ENCODE measurements at regions not wholly inside any gene's neighbourhood (a gene's known extent, or its start where the extent isn't known, plus 50 kb on each side); places are given as distances from the start of the nearest gene placed in this dataset.

DNA sequence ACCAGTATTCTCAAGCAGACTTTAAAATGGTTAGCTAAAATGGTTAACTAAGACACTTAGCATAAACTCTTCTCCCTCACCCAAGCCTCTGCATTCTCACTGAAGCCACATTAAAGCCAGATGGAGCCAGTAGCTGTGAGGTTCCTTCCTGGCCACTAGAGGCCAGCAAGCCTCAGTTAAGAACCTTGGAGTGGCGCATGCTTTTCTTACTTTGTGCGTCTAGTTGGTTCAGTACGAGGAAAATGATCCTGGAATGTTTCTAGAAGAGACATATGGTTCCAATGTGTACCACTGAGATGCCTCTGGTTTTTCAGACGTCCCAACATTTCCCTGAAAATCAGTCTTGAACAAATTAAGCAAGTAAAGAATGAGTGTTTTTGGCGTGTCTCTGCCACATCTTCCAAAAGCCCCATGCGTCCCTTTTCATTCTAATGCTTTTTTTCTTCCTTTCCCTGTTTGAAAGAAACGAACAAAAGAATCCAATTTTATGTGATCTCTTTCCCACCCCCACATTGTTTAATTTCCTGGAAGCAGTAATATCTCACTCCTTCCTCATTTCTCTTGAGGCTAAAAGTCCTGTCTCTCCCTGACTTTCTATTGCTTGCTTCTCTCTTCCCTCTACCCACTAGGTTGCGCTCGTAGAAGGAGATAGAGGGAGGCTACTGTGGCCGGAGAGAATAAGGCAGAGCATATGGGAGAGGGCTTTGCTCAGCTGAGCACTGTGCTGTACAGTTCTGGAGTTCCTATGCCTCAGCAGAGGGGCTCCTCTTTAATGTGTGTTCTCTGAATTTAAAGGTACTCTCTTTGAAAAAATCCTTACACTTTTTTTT lies 82.9 kb upstream of the TAB3 start:
- Histone ChIP-seq H3K36me3 (ENCODE audit: control insufficient read depth, insufficient read depth, low read length) (no peaks in the 10 kb centered on the region), H3K4me2 (ENCODE audit: low read depth, low read length) (peak overlapping the region; percentile 48; the same call in 1 of the 2 replicates), H3K14ac (replicated peaks; ENCODE audit: low read depth, low read length) (no peak overlapping the region), H3K4ac (ENCODE audit: low read depth, low read length) (no peak overlapping the region), H2AK9ac (replicated peaks; ENCODE audit: low read depth, low read length, poor library complexity) (no peak overlapping the region), H3K9me3 (ENCODE audit: control insufficient read depth, insufficient read depth, low read length) (no peaks in the 10 kb centered on the region), H4K20me1 (ENCODE audit: insufficient read depth, low read length) (no peaks in the 10 kb centered on the region), H3K4me1 (ENCODE audit: control insufficient read depth, insufficient read depth, low read length) (no peaks in the 10 kb centered on the region), H2BK120ac (ENCODE audit: low read depth, low read length) (no peak overlapping the region), H3K56ac (ENCODE audit: extremely low read depth, insufficient read depth, low read length) (no peak overlapping the region), H2AK5ac (ENCODE audit: low read depth, low read length) (no peak overlapping the region), H4K8ac (ENCODE audit: low read depth in 2 of 2, low read length in 2 of 2) (no peak overlapping the region), H2BK20ac (ENCODE audit: low read depth, low read length) (no peak overlapping the region), H3K9me1 (ENCODE audit: insufficient read depth, low read length) (no peaks in the 10 kb centered on the region), H3K27ac (ENCODE audit: insufficient read depth, low read length) (no peak overlapping the region), H3K9ac (ENCODE audit: low read depth, low read length) (no peak overlapping the region), H3K18ac (ENCODE audit: low read depth, low read length) (no peak overlapping the region), H2BK5ac (ENCODE audit: low read depth, low read length, poor library complexity, severe bottlenecking) (no peak overlapping the region), H3K27me3 (ENCODE audit: control insufficient read depth, insufficient read depth, low read length) (no peaks in the 10 kb centered on the region; the same call in 1 of the 2 replicates), H3K23ac (ENCODE audit: low read depth, low read length) (no peak overlapping the region), H3K79me1 (ENCODE audit: low read depth in 1 of 2, low read length in 2 of 2) (no peaks in the 10 kb centered on the region), H4K5ac (ENCODE audit: low read depth, low read length) (no peak overlapping the region), H4K91ac (ENCODE audit: insufficient read depth, low read depth, low read length) (no peak overlapping the region), H2AFZ (replicated peaks; ENCODE audit: low read length, poor library complexity) (no peak overlapping the region), H3K4me3 (ENCODE audit: insufficient read depth, low read depth, low read length) (no peak overlapping the region; the same call in 1 of the 2 replicates), H2BK15ac (ENCODE audit: low read depth, low read length) (no peak overlapping the region)
- intact Hi-C loops (cut with micrococcal nuclease) (no loop called here), in situ Hi-C loops (cut with MboI; ENCODE audit: low sequenced_read_pairs) (no loop called here), dilution Hi-C loops (cut with HindIII; ENCODE audit: low sequenced_read_pairs, unreplicated experiment) (no loop called here)
- ATAC-seq (ENCODE audit: low read depth) (peak; percentile 94), DNase-seq (peak; percentile 45)
- no CpG with 5 or more reads among the region's 10 CpGs for WGBS, 2 experiments (ENCODE audit: extremely low coverage in 2 of 2, insufficient read length in 1 of 2)
- ChIA-PET POLR2A (ENCODE audit: unreplicated experiment) (no interaction called here), CTCF (interaction anchor here (0.9 to 1.0 kb wide), 2 partner anchors 9 to 15 kb away, joined by 3 to 4 read pairs; no protein-coding TSS in a partner anchor)
- BruUV-seq (replicated peaks), result no TSS peak
- TF ChIP-seq SMC3 (IDR thresholded peaks at IDR 0.05; ENCODE audit: low read depth, low read length) (peak; percentile 17; the same call in 1 of the 2 replicates), RAD21 (IDR thresholded peaks at IDR 0.05; ENCODE audit: low read length) (peak; percentile 32), MXI1 (IDR thresholded peaks at IDR 0.05; ENCODE audit: borderline replicate concordance, low read depth, low read length) (no peak)
- TF ChIP-seq, protein P1, sequence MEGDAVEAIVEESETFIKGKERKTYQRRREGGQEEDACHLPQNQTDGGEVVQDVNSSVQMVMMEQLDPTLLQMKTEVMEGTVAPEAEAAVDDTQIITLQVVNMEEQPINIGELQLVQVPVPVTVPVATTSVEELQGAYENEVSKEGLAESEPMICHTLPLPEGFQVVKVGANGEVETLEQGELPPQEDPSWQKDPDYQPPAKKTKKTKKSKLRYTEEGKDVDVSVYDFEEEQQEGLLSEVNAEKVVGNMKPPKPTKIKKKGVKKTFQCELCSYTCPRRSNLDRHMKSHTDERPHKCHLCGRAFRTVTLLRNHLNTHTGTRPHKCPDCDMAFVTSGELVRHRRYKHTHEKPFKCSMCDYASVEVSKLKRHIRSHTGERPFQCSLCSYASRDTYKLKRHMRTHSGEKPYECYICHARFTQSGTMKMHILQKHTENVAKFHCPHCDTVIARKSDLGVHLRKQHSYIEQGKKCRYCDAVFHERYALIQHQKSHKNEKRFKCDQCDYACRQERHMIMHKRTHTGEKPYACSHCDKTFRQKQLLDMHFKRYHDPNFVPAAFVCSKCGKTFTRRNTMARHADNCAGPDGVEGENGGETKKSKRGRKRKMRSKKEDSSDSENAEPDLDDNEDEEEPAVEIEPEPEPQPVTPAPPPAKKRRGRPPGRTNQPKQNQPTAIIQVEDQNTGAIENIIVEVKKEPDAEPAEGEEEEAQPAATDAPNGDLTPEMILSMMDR (conservative IDR thresholded peaks at IDR 0.05; ENCODE audit: low read depth, low read length), result peak; percentile 61

Measured in IMR-90 (cell line).